Fibroblast of villous mesenchyme (primary cell): ENCODE measurements at regions not wholly inside any gene's neighbourhood (a gene's known extent, or its start where the extent isn't known, plus 50 kb on each side); places are given as distances from the start of the nearest gene placed in this dataset.

ENCODE experiments used
- DNase-seq: peaks from one replicate; pipeline ENCODE4 v3.0.0-alpha.2; 2010; ENCODE audit warnings: low read depth
- H3K4me3 ChIP-seq: 2 replicates; pipeline ENCODE4 v1.5.1; 2011; ENCODE audit warnings: low read depth, mild to moderate bottlenecking, low read length
- TF ChIP-seq, protein P1 (sequence below): IDR thresholded peaks from 2 replicates; pipeline ENCODE4 v1.5.1; 2012; ENCODE audit warnings: low read depth, mild to moderate bottlenecking, low read length; ENCODE audit not compliant: insufficient read depth

DNA sequence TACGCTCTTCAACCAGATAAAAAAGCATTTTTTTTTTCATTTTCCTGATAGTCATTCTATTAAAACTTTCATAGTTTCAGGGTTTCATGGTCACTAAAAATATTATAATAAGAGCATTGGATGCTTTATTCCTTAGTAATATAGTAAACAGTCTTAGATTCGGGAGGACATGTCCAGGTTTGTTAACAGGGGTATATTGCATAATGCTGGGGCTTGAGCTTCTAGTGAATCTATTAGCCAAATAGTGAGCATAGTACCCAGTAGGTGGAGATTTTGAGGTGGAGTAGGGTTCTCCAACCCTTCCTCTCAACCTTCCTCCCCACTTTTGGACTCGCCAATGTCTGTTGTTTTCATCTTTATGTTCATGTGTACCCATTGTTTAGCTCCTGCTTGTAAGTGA, 277.4 kb upstream of the RGS6 start:
- DNase-seq: no peak

DNA sequence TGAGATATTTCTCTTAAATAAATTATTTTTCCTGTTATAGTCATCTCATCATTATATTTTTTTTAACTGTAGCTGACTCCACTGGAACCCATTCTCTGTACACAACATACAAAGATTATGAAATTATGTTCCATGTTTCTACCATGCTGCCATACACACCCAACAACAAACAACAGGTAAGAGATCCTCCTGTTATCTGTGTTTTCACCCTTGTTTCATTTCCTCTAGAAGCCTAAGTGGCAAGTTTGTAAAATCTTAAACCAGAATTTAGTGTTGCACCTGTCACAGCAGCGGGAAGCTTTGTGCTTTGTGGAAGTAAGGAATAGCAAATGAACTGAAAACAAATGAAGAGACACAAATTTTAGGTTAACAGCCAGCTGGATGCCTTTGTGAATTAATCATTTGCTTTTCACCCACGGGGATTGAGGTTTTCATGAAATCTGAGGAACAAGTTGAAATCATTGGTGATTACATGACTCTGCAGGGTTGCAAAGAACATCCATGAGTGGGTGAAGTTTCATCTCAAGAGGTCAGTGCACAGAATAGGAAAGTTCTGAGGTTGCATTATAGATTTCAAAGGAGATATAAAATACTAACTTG, 273.9 kb upstream of the RGS6 start:
- no peak for DNase-seq
- TF ChIP-seq, protein P1, sequence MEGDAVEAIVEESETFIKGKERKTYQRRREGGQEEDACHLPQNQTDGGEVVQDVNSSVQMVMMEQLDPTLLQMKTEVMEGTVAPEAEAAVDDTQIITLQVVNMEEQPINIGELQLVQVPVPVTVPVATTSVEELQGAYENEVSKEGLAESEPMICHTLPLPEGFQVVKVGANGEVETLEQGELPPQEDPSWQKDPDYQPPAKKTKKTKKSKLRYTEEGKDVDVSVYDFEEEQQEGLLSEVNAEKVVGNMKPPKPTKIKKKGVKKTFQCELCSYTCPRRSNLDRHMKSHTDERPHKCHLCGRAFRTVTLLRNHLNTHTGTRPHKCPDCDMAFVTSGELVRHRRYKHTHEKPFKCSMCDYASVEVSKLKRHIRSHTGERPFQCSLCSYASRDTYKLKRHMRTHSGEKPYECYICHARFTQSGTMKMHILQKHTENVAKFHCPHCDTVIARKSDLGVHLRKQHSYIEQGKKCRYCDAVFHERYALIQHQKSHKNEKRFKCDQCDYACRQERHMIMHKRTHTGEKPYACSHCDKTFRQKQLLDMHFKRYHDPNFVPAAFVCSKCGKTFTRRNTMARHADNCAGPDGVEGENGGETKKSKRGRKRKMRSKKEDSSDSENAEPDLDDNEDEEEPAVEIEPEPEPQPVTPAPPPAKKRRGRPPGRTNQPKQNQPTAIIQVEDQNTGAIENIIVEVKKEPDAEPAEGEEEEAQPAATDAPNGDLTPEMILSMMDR: no peak

More for the DNA sequence above, 277.4 kb upstream of the RGS6 start:
- H3K4me3 ChIP-seq: no peak overlapping the region
- TF ChIP-seq, protein P1: no peak

DNA sequence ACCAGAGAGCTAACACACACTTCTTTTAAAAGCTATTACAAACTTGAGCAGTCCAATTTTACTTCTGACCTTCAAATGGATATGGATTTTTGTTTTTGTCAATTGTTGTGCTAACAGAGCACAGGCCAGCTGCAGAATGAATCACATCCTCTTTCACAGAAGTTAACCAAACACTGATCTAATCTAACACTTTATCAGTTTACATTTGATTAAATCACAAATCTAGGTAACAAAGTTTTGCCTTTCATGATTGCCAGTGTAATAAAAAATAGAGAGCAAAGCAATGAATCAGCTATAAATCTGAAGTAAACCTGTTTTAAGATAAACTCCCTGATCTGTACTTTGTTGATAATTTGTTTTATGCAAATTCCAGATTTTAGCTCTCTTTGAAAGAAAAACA, 273.1 kb upstream of the RGS6 start:
- no peak overlapping the region for H3K4me3 ChIP-seq
- peak; percentile 59 for DNase-seq

More for the DNA sequence above, 273.9 kb upstream of the RGS6 start:
- no peak overlapping the region for H3K4me3 ChIP-seq

DNA sequence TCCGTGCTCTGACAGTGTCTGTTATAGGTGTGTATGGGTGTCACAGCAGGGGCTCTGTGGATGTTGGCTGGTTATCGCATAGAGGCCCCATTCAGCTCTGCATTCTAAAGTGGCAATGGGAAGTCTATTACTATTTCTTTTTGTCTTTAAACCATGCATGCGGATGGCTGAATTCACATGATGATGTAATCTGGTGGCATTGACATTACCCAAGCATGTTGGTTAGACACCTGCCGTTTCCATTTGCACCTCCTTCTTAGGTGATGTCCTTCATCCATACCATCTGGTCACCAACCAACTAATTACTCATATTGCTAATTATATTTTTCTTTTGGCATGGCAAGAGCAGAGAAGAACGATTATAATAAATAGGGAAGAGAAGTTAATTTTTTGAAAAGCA, 270.8 kb upstream of the RGS6 start:
- no peak overlapping the region for H3K4me3 ChIP-seq
- no peak for DNase-seq
- TF ChIP-seq, protein P1: no peak

More for the DNA sequence above, 273.1 kb upstream of the RGS6 start:
- TF ChIP-seq, protein P1: no peak

DNA sequence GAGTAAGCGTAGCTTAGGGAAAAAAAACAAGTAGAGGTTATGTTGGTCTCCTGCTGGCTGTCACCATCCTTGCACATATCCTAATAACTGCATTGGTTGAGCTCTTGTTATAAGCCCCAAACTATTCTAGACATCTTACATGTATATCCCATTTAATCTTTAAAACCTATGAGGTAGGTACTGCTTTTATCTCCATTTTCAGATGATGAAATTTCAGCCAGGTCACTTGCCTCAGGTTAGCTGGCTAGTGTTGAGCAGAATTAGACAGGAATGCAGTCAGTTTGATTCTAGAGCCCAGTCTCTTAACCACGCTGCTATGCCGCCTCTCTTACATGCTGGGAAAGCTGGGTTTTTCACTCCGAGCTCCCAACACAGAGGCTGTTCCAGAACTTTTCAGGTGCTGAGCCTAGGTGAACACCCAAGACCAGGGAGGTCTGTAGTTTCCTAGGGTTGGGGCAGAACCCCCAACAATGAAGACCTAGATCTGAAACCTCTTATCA, 269.9 kb upstream of the RGS6 start:
- H3K4me3 ChIP-seq: no peak overlapping the region
- no peak for DNase-seq
- TF ChIP-seq, protein P1: no peak

DNA sequence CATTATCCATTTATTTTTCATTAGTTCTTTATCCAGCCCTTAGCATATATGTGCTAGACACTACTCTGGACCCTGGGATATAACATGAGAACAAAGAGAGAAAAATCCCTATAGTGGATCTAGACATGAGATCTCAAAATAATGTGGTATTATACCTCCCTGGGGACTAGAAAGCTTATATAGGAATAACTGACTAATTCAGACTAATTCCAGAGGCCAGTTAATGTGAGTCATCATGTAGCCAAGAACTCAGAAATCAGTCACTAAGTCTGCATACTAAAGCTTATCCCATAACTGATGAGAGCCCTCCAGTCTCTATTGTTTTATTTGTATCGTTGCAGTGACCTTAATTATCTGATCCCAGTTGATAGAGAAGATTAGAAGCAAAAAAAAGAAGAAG, 267.1 kb upstream of the RGS6 start:
- no peak overlapping the region for H3K4me3 ChIP-seq
- TF ChIP-seq, protein P1: no peak
- peak; percentile 68 for DNase-seq

DNA sequence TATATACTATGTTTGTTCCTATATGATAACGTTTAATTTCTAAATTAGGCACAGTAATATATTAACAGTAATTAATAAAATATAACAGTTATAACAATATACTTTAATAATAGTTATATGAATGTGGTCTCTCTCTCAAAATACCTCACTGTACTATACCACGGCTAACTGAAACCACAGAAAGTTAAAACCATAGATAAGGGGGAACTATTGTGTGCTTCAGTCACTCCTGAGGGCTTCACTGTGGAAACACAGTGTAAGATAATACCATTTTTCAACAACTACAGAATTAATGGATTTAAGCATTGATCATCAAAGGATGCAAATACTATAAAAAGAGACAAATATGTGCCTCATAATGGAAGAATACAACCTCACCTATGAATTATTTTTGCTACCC, 266.4 kb upstream of the RGS6 start:
- no peak for DNase-seq
- H3K4me3 ChIP-seq: no peak overlapping the region
- TF ChIP-seq, protein P1: no peak
